Effector CD8-positive, alpha-beta T cell (primary cell): ENCODE measurements at regions not wholly inside any gene's neighbourhood (a gene's known extent, or its start where the extent isn't known, plus 50 kb on each side); places are given as distances from the start of the nearest gene placed in this dataset.

ENCODE experiments used
- DNase-seq: peaks from one replicate; lab custom pipeline; 2025; lab: John Stamatoyannopoulos, UW

GRCh38 chr2:16020389-16021008, 80.1 kb downstream of the MYCN start:
- DNase-seq, result no peak

DNA sequence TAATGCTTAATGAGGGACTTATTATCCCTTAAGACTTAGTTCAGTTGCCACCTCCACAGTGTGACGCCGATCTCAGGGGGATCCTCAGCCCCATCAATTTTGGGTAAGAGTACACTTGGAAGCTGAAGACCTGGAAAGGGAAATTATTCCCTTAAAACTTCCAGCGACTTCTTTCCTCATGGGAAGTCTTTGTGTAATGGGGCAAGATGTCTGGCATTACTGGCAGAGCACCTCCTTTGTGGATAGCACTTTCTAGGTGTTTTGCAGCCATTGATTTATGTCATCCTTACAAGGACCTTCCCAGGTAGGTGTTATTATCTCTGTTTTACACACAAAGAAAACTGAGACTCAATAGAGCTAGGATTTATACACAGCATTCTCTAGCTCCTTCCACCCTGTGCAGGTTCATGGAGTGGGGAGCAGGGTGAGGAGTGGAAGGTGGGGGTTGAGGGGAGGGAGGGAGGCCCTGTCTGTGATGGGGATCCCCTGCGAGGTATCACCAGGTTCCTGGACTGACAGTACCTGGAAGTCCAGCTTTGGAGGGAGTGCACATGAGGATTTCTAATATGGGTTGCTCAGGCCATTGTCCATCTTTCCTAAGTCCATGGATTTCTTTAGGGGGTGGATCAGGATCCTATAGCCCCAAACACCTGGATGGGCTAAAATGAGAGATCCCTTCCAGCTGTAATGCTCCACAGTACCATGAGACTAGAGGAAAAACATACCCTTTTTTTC, 79.4 kb downstream of the MYCN start:
- DNase-seq, result no peak

DNA sequence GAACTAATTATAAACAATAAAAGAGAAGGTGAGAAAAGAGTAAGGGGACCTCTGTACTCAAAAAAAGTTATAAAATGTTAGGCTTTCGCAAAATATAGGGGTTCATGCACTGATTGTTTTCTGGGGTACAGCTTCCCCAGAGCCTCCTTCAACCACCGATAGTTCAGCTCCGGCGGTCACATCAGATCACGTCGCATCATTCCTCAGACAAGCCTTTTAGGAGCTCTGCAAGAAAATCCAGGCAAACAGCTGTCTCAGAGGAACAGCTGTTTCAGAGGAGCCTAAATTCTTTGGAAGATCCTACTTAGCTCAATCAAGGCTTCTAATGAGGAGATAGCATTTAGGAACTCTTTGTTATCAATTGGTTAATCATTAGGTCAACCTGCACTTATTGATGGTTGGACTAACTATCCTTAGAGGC, 78.7 kb downstream of the MYCN start:
- DNase-seq, result no peak

DNA sequence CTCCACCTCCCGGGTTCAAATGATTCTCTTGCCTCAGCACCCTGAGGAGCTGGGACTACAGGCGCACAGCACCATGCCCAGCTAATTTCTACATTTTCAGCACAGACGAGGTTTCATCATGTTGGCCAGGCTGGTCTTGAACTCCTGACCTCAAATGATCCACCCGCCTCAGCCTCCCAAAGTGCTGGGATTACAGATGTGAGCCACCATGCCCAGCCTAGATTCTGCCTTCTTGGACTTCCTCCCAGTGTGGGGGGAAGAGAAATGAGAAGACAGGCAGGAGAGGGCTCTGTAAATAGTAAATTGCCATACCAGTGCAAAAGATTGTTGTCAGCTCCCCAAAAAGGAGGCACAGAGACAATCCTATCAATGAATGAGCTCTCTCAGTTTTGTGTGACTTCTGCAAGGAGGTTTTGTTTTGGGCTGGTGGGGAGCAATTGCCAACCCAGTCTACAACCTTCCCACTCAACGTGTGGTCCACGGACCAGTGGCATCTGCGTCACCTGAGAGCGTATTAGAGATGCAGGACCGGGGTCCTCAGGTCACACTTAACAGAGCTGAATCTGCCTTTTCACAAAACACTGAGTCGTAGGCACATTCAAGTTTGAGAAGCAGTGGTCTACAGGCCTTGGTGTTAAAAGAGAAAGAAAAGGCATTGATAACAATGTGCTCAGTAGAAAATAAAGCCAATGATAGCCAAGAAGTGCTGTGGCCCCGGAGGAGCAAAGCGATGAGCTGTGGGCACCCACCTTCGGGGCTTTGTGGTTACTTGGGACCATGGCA, 78.1 kb downstream of the MYCN start:
- DNase-seq, result no peak

GRCh38 chr2:16016282-16016681, 75.9 kb downstream of the MYCN start:
- no peak for DNase-seq

- DNase-seq, result no peak
These were observed 75.5 kb downstream of the MYCN start for GRCh38 chr2:16015903-16016265.

- no peak for DNase-seq
These were observed 75.0 kb downstream of the MYCN start for GRCh38 chr2:16015210-16015902.

DNA sequence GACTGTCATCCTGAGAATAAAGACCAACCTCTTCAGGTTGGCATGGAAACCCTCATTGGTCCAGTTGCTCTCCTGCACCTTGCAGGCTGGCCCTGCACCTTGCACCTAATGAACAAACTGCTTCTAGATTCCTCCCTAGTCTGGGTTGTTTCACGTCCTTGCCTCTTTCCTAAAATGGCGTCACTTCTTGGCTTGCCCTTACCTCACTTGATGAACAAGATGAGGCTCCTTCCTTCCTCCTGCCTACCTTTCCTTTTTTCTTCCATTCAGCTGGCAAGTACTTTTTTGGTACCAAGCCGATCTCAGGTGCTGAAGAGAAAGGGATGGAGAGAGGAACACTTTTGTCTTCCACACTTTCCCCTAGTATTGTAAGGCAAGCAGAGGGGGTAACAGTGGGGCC, 74.5 kb downstream of the MYCN start:
- DNase-seq, result no peak

DNA sequence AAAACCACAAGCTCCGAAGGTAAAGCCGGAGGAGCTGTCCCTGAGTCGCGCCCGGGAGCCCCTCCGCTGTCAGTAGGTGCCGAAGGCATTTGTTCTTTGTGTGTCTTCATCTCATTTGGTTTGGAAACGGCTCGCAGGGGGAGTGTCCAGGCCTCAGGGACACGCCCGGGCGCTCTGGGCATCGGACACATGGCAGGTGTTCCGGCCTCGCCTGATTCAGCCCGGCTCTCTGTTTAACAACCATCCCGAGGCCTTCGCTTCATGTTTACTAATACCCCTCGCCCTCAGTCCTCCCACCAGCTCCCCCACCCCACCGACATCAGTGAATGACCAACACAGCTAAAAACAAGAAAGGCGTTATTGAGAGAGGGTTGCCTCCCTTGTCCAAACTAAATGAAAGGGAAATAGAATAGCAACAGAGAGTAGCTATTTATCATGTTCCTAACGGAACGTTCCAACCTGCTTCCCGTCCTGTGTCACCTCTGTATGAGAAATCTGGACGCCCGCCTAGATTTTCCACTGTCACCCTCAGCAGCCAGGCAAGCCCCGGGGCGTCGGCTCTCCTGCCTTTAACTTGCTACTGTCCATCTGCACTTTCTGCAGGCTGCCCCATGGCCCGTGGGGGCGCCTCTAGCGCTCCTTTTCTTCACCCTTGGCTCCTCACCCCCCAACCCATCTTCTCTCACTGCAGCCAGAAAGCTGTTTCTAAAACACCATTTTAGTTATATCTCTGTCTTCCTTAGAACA, 73.9 kb downstream of the MYCN start:
- DNase-seq, result no peak

GRCh38 chr2:16013359-16013911, 73.1 kb downstream of the MYCN start:
- no peak for DNase-seq

- DNase-seq, result no peak
These were observed 72.4 kb downstream of the MYCN start for GRCh38 chr2:16012626-16013358.

DNA sequence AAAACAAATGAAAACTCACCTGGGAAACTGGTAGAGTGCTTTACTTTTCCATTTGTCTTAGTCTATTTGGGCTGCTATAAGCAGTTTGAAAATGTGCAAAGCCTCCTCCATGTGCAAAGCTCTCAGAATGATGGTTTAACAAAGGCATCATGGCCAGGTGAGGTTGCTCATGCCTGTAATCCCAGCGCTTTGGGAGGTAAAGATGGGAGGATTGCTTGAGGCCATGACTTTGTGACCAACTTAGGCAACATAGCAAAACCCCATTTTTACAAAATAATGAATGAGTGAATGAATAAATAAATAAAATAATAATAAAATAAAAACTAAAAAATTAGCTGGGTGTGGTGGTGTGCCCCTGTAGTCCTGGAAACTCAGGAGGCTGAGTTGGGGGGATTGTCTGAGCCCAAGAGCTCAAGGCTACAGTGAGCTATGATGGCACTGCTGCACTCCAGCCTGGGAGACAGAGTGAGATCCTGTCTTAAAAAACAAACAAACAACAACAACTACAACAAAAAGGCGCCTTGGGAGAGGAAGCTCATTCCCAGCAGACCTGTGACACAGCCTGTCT, 71.8 kb downstream of the MYCN start:
- no peak for DNase-seq

DNA sequence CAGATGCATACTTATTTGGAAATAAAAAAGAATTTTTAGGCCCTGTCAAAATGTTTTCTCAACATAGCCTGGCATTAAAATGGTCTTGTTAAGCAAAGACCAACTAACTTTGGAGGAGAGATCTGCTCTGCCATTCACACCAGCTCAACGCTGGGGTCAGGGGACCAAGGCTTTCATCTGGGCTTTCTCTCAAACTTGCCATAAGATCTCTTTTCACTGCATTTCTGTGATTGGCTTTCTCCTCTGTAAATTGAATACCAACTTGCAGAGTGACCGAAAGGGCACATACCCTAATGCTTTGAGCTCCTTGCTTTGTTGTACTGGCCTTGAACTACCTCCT, 71.2 kb downstream of the MYCN start:
- no peak for DNase-seq

GRCh38 chr2:16010951-16011620, 70.7 kb downstream of the MYCN start:
- DNase-seq, result no peak

DNA sequence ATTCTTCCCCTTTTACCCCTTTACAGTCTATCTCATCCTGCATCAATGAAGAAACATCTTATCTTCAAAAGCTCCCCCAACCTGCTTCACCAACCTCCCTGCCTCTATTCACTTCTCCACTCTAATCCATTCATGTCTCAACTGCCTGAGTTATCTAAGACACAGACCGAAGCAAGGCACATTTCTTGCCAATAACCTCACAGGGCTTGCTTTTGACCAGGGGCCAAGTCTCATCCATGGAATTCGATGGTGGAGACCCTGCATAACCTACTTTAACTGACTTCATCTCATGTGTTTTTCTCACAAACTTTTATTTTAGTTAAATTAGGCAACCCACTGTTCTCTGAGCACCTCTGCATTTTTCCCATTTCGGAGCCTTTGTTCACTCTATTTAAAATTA, 69.7 kb downstream of the MYCN start:
- DNase-seq, result no peak

DNA sequence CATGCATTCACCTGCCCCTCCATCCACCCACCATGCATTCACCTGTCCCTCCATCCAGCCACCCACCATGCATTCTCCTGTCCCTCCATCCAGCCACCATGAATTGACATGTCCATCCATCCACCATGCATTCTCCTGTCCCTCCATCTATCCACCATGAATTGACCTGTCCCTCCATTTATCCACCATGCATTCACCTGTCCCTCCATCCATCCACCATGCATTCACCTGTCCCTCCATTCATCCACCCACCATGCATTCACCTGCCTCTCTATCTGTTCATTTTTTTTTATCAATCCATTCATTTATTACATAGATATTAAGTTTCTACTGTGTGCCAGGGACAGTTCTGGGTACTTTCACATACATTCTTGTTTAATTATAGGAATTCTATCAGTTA, 69.2 kb downstream of the MYCN start:
- no peak for DNase-seq

- DNase-seq, result no peak
These were observed 68.5 kb downstream of the MYCN start for GRCh38 chr2:16008856-16009255.

GRCh38 chr2:16008331-16008850, 68.0 kb downstream of the MYCN start:
- DNase-seq, result no peak

DNA sequence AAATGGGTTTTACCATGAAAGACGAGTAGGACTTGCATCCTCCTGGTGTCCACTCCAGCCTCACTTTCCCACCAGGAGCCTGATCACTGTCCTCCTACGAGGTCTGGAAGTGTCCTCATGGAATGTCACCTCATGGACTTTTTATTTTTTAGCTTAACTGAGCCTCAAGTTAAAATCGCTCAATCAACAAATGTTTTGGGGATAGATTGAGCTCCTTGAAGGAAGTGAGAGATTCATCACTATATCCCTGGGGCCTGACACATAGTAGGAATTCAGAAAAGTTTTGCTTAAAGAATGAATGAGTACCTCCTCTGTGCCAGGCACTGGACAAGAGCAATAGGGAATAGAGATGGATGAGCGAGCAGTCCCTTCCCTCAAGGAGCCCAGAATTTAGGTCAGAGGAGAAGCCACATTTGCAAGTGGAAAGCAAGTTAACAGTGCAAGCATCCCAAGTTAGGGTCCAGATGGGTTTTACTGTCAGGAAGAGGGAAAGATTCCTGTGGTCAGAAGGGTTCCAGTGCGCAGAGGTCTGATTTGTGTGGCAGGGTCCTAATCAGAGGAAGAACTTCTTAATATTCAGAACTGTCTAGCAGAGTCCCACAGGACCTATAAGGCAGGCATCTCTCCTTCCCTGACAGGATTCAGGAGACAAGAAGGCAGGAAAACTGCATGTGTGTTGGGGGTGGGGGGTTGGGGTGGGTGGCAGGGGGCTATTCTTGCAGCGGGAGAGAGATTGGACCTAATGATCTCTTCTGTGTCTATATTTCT, 67.0 kb downstream of the MYCN start:
- no peak for DNase-seq
